Caco-2 (cell line): ENCODE measurements at regions not wholly inside any gene's neighbourhood (a gene's known extent, or its start where the extent isn't known, plus 50 kb on each side); places are given as distances from the start of the nearest gene placed in this dataset.

Source experiments
- BruUV-seq: library from RNA; stranded (reverse); fragments of 400-500 nt; replicated peaks from 2 replicates; lab custom pipeline; 2021; lab: Mats Ljungman, UMichigan
- CTCF ChIA-PET: fragments of 300-600 bp; sonication (Branson Sonifier 250); formaldehyde crosslinking; loops from one replicate; lab custom pipeline; 2022; ENCODE audit warnings: antibody characterized with exemption; lab: Charles Lee
- POLR2A ChIA-PET: fragments of 300-600 bp; sonication (Branson Sonifier 250); formaldehyde crosslinking; loops from one replicate; lab custom pipeline; 2022; ENCODE audit warnings: antibody characterized with exemption; lab: Charles Lee
- DNase-seq, 2 experiments: peaks; one replicate each; pipeline versions ENCODE4 v3.0.0 to v3.0.0-alpha.2; 2020 to 2022
- H3K27me3 ChIP-seq: replicated peaks from 2 replicates; pipeline ENCODE4 v1.6.0; 2011; ENCODE audit warnings: low read length; ENCODE audit not compliant: control insufficient read depth, insufficient read depth
- H3K36me3 ChIP-seq: 2 replicates; pipeline ENCODE4 v1.5.1; 2011; ENCODE audit warnings: low read length; ENCODE audit not compliant: control insufficient read depth, insufficient read depth
- H3K4me1 ChIP-seq: fragments of 250-450 bp; sonication (Bioruptor Pico); 2 replicates; pipeline ENCODE4 v1.5.1; 2020; ENCODE audit warnings: mild to moderate bottlenecking
- H3K4me3 ChIP-seq: 2 replicates; pipeline ENCODE4 v1.5.1; 2011; ENCODE audit warnings: low read depth, mild to moderate bottlenecking, control low read depth, low read length
- H3K9me3 ChIP-seq: fragments of 250-450 bp; sonication (Bioruptor Pico); 2 replicates; pipeline ENCODE4 v1.5.1; 2020; ENCODE audit warnings: mild to moderate bottlenecking, moderate library complexity
- H3K27ac Mint-ChIP-seq: one replicate; pipeline ENCODE4 v1.8.0; 2022; ENCODE audit warnings: mixed read lengths; ENCODE audit not compliant: unreplicated experiment
- H3K27me3 Mint-ChIP-seq: one replicate; pipeline ENCODE4 v1.8.0; 2022; ENCODE audit warnings: mixed read lengths; ENCODE audit not compliant: insufficient read depth, unreplicated experiment
- H3K36me3 Mint-ChIP-seq: one replicate; pipeline ENCODE4 v1.8.0; 2022; ENCODE audit warnings: mild to moderate bottlenecking, mixed read lengths; ENCODE audit not compliant: insufficient read depth, unreplicated experiment
- H3K4me1 Mint-ChIP-seq: one replicate; pipeline ENCODE4 v1.8.0; 2022; ENCODE audit warnings: low read depth, mixed read lengths; ENCODE audit not compliant: unreplicated experiment
- H3K4me3 Mint-ChIP-seq: one replicate; pipeline ENCODE4 v1.8.0; 2022; ENCODE audit warnings: mild to moderate bottlenecking, moderate library complexity, mixed read lengths; ENCODE audit not compliant: unreplicated experiment
- H3K9me3 Mint-ChIP-seq: one replicate; pipeline ENCODE4 v1.8.0; 2022; ENCODE audit warnings: mixed read lengths; ENCODE audit not compliant: unreplicated experiment
- intact Hi-C: fragments of 100-400 bp; cut with micrococcal nuclease; formaldehyde crosslinking; loops from one replicate; pipeline ENCODE4 v1.10.0; 2022; ENCODE audit not compliant: unreplicated experiment
- TF ChIP-seq, protein P1 (sequence below), 2 experiments: fragments of 200-600 bp in 1 of 2; IDR thresholded peaks; 1 replicate in 1 of 2; 2 replicates in 1 of 2; pipeline versions ENCODE4 v1.5.1 to v1.8.0; 2011 to 2022; ENCODE audit warnings: antibody characterized with exemption in 1 of 2, control low read depth in 1 of 2, inconsistent platforms in 1 of 2, low read depth in 1 of 2, low read length in 1 of 2, mild to moderate bottlenecking in 1 of 2, moderate library complexity in 1 of 2; ENCODE audit not compliant: insufficient read depth in 1 of 2, severe bottlenecking in 1 of 2, unreplicated experiment in 1 of 2

- no peaks in the 10 kb centered on the region for H3K4me1 Mint-ChIP-seq
- H3K27me3 Mint-ChIP-seq, result no peaks in the 10 kb centered on the region
These were observed 823.2 kb upstream of the SALL3 start for GRCh38 chr18:78156466-78156865.

GRCh38 chr18:78158943-78159342 lies 820.7 kb upstream of the SALL3 start:
- Mint-ChIP-seq H3K9me3 (no peaks in the 10 kb centered on the region), H3K4me3 (no peak overlapping the region), H3K36me3 (no peaks in the 10 kb centered on the region), H3K27ac (no peak overlapping the region), H3K4me1 (no peaks in the 10 kb centered on the region), H3K27me3 (no peaks in the 10 kb centered on the region)
- no TSS peak for BruUV-seq
- Histone ChIP-seq H3K4me1 (no peaks in the 10 kb centered on the region), H3K27me3 (no peaks in the 10 kb centered on the region), H3K36me3 (no peaks in the 10 kb centered on the region), H3K9me3 (no peaks in the 10 kb centered on the region), H3K4me3 (no peak overlapping the region)
- ChIA-PET CTCF (no interaction called here), POLR2A (no interaction called here)
- DNase-seq, result no peak
- TF ChIP-seq, protein P1, sequence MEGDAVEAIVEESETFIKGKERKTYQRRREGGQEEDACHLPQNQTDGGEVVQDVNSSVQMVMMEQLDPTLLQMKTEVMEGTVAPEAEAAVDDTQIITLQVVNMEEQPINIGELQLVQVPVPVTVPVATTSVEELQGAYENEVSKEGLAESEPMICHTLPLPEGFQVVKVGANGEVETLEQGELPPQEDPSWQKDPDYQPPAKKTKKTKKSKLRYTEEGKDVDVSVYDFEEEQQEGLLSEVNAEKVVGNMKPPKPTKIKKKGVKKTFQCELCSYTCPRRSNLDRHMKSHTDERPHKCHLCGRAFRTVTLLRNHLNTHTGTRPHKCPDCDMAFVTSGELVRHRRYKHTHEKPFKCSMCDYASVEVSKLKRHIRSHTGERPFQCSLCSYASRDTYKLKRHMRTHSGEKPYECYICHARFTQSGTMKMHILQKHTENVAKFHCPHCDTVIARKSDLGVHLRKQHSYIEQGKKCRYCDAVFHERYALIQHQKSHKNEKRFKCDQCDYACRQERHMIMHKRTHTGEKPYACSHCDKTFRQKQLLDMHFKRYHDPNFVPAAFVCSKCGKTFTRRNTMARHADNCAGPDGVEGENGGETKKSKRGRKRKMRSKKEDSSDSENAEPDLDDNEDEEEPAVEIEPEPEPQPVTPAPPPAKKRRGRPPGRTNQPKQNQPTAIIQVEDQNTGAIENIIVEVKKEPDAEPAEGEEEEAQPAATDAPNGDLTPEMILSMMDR (IDR thresholded peaks at IDR 0.05; ENCODE audit: insufficient read depth in 1 of 2, low read depth in 1 of 2, low read length in 1 of 2, severe bottlenecking in 1 of 2, unreplicated experiment in 1 of 2), result no peak
- intact Hi-C loops, result no loop called here

More at GRCh38 chr18:78156466-78156865, 823.2 kb upstream of the SALL3 start:
- POLR2A ChIA-PET, result no interaction called here
- H3K36me3 Mint-ChIP-seq, result no peaks in the 10 kb centered on the region
- CTCF ChIA-PET, result no interaction called here
- no peak for DNase-seq
- no peak overlapping the region for H3K4me3 ChIP-seq
- intact Hi-C loops, result no loop called here
- H3K9me3 Mint-ChIP-seq, result no peaks in the 10 kb centered on the region
- TF ChIP-seq, protein P1 (IDR thresholded peaks at IDR 0.05; ENCODE audit: insufficient read depth in 1 of 2, low read depth in 1 of 2, low read length in 1 of 2, severe bottlenecking in 1 of 2, unreplicated experiment in 1 of 2), result no peak
- H3K36me3 ChIP-seq, result no peaks in the 10 kb centered on the region
- H3K4me1 ChIP-seq, result no peaks in the 10 kb centered on the region
- no peak overlapping the region for H3K4me3 Mint-ChIP-seq
- no peaks in the 10 kb centered on the region for H3K9me3 ChIP-seq
- H3K27me3 ChIP-seq, result no peaks in the 10 kb centered on the region
- no TSS peak for BruUV-seq
- H3K27ac Mint-ChIP-seq, result no peak overlapping the region

DNA sequence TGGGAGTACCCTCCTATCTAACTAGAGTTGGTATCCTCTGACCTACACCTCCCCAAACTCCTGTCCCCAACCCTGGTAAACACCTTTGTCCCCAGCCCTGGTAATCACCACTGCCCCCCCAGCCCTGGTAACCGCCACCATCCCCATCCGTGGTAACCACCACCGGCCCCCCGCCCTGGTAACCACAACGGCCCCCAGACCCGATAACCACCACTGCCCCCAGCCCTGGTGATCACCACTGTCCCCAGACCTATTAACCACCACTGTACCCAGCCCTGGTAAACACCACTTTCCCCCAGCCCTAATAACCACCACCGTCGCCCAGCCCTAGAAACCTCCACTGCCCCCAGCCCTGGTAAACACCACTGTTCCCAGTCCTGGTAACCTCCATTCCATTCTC lies 820.2 kb upstream of the SALL3 start:
- TF ChIP-seq, protein P1 (IDR thresholded peaks at IDR 0.05; ENCODE audit: insufficient read depth in 1 of 2, low read depth in 1 of 2, low read length in 1 of 2, severe bottlenecking in 1 of 2, unreplicated experiment in 1 of 2), result no peak
- ChIA-PET CTCF (no interaction called here), POLR2A (no interaction called here)
- intact Hi-C loops, result no loop called here
- Histone ChIP-seq H3K27me3 (no peaks in the 10 kb centered on the region), H3K4me3 (no peak overlapping the region), H3K9me3 (no peaks in the 10 kb centered on the region), H3K4me1 (no peaks in the 10 kb centered on the region), H3K36me3 (no peaks in the 10 kb centered on the region)
- Mint-ChIP-seq H3K27me3 (no peaks in the 10 kb centered on the region), H3K4me3 (no peak overlapping the region), H3K36me3 (no peaks in the 10 kb centered on the region), H3K9me3 (no peaks in the 10 kb centered on the region), H3K4me1 (no peaks in the 10 kb centered on the region), H3K27ac (no peak overlapping the region)
- no peak for DNase-seq
- BruUV-seq, result no TSS peak
